ENCODE measurements at regions not wholly inside any gene's neighbourhood (a gene's known extent, or its start where the extent isn't known, plus 50 kb on each side); places are given as distances from the start of the nearest gene placed in this dataset.

- TF ChIP-seq CTCF (IDR thresholded peaks at IDR 0.05; ENCODE audit: insufficient read depth, low read length, poor library complexity, severe bottlenecking) (no peak), EZH2phosphoT487 (conservative IDR thresholded peaks at IDR 0.05; ENCODE audit: low read length) (no peak)
These were observed 883.7 kb upstream of the TMEM132C start for GRCh38 chr12:127383281-127383680.
